IMR-90 (cell line): ENCODE measurements at regions not wholly inside any gene's neighbourhood (a gene's known extent, or its start where the extent isn't known, plus 50 kb on each side); places are given as distances from the start of the nearest gene placed in this dataset.

Experiments used
- ATAC-seq: fragments of 200-7000 bp; cut with Tn5 transposase; 2 replicates; pipeline ENCODE4 v1.9.1; 2020; ENCODE audit warnings: low read depth, mild to moderate bottlenecking, moderate library complexity
- BruUV-seq: library from RNA; stranded (reverse); fragments of 400-500 nt; replicated peaks from 2 replicates; lab custom pipeline; 2021; lab: Mats Ljungman, UMichigan
- CTCF ChIA-PET: fragments of 300-600 bp; formaldehyde crosslinking; extraction: SDS; loops from one replicate; lab custom pipeline; 2021; ENCODE audit warnings: antibody characterized with exemption; lab: Yijun Ruan, JAX
- POLR2A ChIA-PET: fragments of 300-600 bp; sonication (Branson Sonifier 250); formaldehyde crosslinking; loops from one replicate; lab custom pipeline; 2022; ENCODE audit warnings: antibody characterized with exemption; ENCODE audit not compliant: unreplicated experiment; lab: Charles Lee
- DNase-seq: peaks from one replicate; pipeline ENCODE4 v3.0.0; 2013
- H2AFZ ChIP-seq: replicated peaks from 2 replicates; pipeline ENCODE3; 2013; ENCODE audit warnings: low read length, mild to moderate bottlenecking; ENCODE audit not compliant: poor library complexity
- H2AK5ac ChIP-seq: 2 replicates; pipeline ENCODE4 v1.6.1; 2013; ENCODE audit warnings: low read depth, low read length, inconsistent platforms
- H2AK9ac ChIP-seq: replicated peaks from 2 replicates; pipeline ENCODE3; 2013; ENCODE audit warnings: mild to moderate bottlenecking, low read depth, low read length, moderate library complexity; ENCODE audit not compliant: poor library complexity
- H2BK120ac ChIP-seq: 2 replicates; pipeline ENCODE4 v1.6.1; 2013; ENCODE audit warnings: low read depth, low read length, inconsistent platforms
- H2BK15ac ChIP-seq: 3 replicates; pipeline ENCODE4 v1.6.1; 2013; ENCODE audit warnings: low read depth, low read length, inconsistent platforms
- H2BK20ac ChIP-seq: 2 replicates; pipeline ENCODE4 v1.6.1; 2013; ENCODE audit warnings: low read depth, mild to moderate bottlenecking, inconsistent platforms, low read length, moderate library complexity
- H2BK5ac ChIP-seq: 2 replicates; pipeline ENCODE4 v1.6.1; 2013; ENCODE audit warnings: mild to moderate bottlenecking, low read depth, low read length, inconsistent platforms; ENCODE audit not compliant: poor library complexity, severe bottlenecking
- H3K14ac ChIP-seq: replicated peaks from 2 replicates; pipeline ENCODE4 v1.6.1; 2013; ENCODE audit warnings: low read depth, low read length, inconsistent platforms
- H3K18ac ChIP-seq: 2 replicates; pipeline ENCODE4 v1.6.1; 2013; ENCODE audit warnings: low read depth, low read length, control low read depth
- H3K23ac ChIP-seq: 2 replicates; pipeline ENCODE4 v1.6.1; 2013; ENCODE audit warnings: low read depth, low read length, inconsistent platforms
- H3K27ac ChIP-seq: 2 replicates; pipeline ENCODE4 v1.5.1; 2013; ENCODE audit warnings: mild to moderate bottlenecking, control low read depth, low read length; ENCODE audit not compliant: insufficient read depth
- H3K27me3 ChIP-seq: 2 replicates; pipeline ENCODE4 v1.6.1; 2013; ENCODE audit warnings: low read length; ENCODE audit not compliant: control insufficient read depth, insufficient read depth
- H3K36me3 ChIP-seq: 2 replicates; pipeline ENCODE4 v1.6.1; 2013; ENCODE audit warnings: low read length, mixed read lengths; ENCODE audit not compliant: control insufficient read depth, insufficient read depth
- H3K4ac ChIP-seq: 2 replicates; pipeline ENCODE4 v1.6.1; 2013; ENCODE audit warnings: low read depth, low read length, inconsistent platforms
- H3K4me1 ChIP-seq: 2 replicates; pipeline ENCODE4 v1.6.1; 2013; ENCODE audit warnings: low read length, mixed read lengths; ENCODE audit not compliant: control insufficient read depth, insufficient read depth
- H3K4me2 ChIP-seq: 2 replicates; pipeline ENCODE4 v1.6.1; 2013; ENCODE audit warnings: low read depth, mild to moderate bottlenecking, control low read depth, low read length, moderate library complexity
- H3K4me3 ChIP-seq: 2 replicates; pipeline ENCODE4 v1.5.1; 2013; ENCODE audit warnings: low read depth, mild to moderate bottlenecking, control low read depth, low read length, moderate library complexity; ENCODE audit not compliant: insufficient read depth
- H3K56ac ChIP-seq: 2 replicates; pipeline ENCODE4 v1.6.1; 2013; ENCODE audit warnings: low read length, inconsistent platforms; ENCODE audit not compliant: insufficient read depth; ENCODE audit errors: extremely low read depth
- H3K79me1 ChIP-seq, 2 experiments: 2 replicates each; pipeline ENCODE4 v1.6.1; 2013; ENCODE audit warnings: low read length in 2 of 2, inconsistent platforms in 1 of 2, low read depth in 1 of 2
- H3K9ac ChIP-seq: 2 replicates; pipeline ENCODE4 v1.6.1; 2013; ENCODE audit warnings: low read depth, low read length, control low read depth
- H3K9me1 ChIP-seq: 2 replicates; pipeline ENCODE4 v1.6.1; 2013; ENCODE audit warnings: low read length, inconsistent platforms; ENCODE audit not compliant: insufficient read depth
- H3K9me3 ChIP-seq: 2 replicates; pipeline ENCODE4 v1.6.1; 2013; ENCODE audit warnings: low read length; ENCODE audit not compliant: control insufficient read depth, insufficient read depth
- H4K20me1 ChIP-seq: 2 replicates; pipeline ENCODE4 v1.6.1; 2013; ENCODE audit warnings: low read length, inconsistent platforms; ENCODE audit not compliant: insufficient read depth
- H4K5ac ChIP-seq: 2 replicates; pipeline ENCODE4 v1.6.1; 2013; ENCODE audit warnings: mild to moderate bottlenecking, low read depth, low read length, control low read depth
- H4K8ac ChIP-seq, 2 experiments: 2 replicates each; pipeline ENCODE4 v1.6.1; 2013; ENCODE audit warnings: low read depth in 2 of 2, low read length in 2 of 2, control low read depth in 1 of 2, inconsistent platforms in 1 of 2
- H4K91ac ChIP-seq: 2 replicates; pipeline ENCODE4 v1.6.1; 2013; ENCODE audit warnings: low read depth, low read length, inconsistent platforms; ENCODE audit not compliant: insufficient read depth
- CEBPB ChIP-seq: IDR thresholded peaks from 2 replicates; pipeline ENCODE4 v1.6.1; 2012; ENCODE audit warnings: low read depth, low read length, improper control_type of control experiment
- ELK1 ChIP-seq: fragments of 150-350 bp; IDR thresholded peaks from 2 replicates; pipeline ENCODE4 v1.6.1; 2016; ENCODE audit warnings: low read depth, mild to moderate bottlenecking, low read length, moderate library complexity, borderline replicate concordance
- SMC3 ChIP-seq: fragments of 150-350 bp; IDR thresholded peaks from 2 replicates; pipeline ENCODE4 v1.6.1; 2016; ENCODE audit warnings: low read depth, mild to moderate bottlenecking, antibody characterized with exemption, low read length, moderate library complexity
- USF2 ChIP-seq: fragments of 150-350 bp; IDR thresholded peaks from 2 replicates; pipeline ENCODE4 v1.6.1; 2017; ENCODE audit warnings: mild to moderate bottlenecking, antibody characterized with exemption, low read length, low read depth
- whole genome bisulfite sequencing, 2 experiments: methylation state at CpG; one replicate each; pipeline versions ENCODE4 v1.1.5 to v1.1.7; 2013; ENCODE audit warnings: missing lambda C conversion rate in 2 of 2; ENCODE audit not compliant: insufficient read length in 1 of 2; ENCODE audit errors: extremely low coverage in 2 of 2; 5-methylcytosine and 5-hydroxymethylcytosine counted together
- dilution Hi-C: fragments of 300-500 bp; cut with HindIII; formaldehyde crosslinking; loops from one replicate; pipeline ENCODE4 v1.14.3; 2018; ENCODE audit warnings: low sequenced_read_pairs; ENCODE audit not compliant: unreplicated experiment
- in situ Hi-C: fragments of 300-500 bp; cut with MboI; formaldehyde crosslinking; loops from 3 replicates; pipeline ENCODE4 v1.14.3; 2019; ENCODE audit warnings: low sequenced_read_pairs, inconsistent platforms, mixed read lengths
- intact Hi-C: fragments of 100-400 bp; cut with micrococcal nuclease; formaldehyde crosslinking; loops from 2 replicates; pipeline ENCODE4 v1.10.0; 2022

GRCh38 chr5:74556631-74557595 is 83.6 kb downstream of the ENC1 start:
- no peaks in the 10 kb centered on the region for H3K79me1 ChIP-seq
- H4K20me1 ChIP-seq = no peaks in the 10 kb centered on the region
- no peak overlapping the region for H4K8ac ChIP-seq
- H2BK5ac ChIP-seq = no peak overlapping the region
- TF ChIP-seq CEBPB (peak; percentile 54), ELK1 (no peak), SMC3 (no peak), USF2 (no peak)
- no peak overlapping the region for H4K91ac ChIP-seq
- no peaks in the 10 kb centered on the region for H3K27me3 ChIP-seq
- no peaks in the 10 kb centered on the region for H3K9me1 ChIP-seq
- in situ Hi-C loops (no loop called here), dilution Hi-C loops (no loop called here), intact Hi-C loops (no loop called here)
- no peaks in the 10 kb centered on the region for H3K9me3 ChIP-seq
- DNase-seq = peak; percentile 48
- H3K4me3 ChIP-seq = no peak overlapping the region
- H3K23ac ChIP-seq = no peak overlapping the region
- H3K56ac ChIP-seq = no peak overlapping the region
- CTCF ChIA-PET = no interaction called here
- POLR2A ChIA-PET = no interaction called here
- no peak overlapping the region for H3K18ac ChIP-seq
- no peak overlapping the region for H2AFZ ChIP-seq
- no peak overlapping the region for H3K4ac ChIP-seq
- no peak overlapping the region for H2BK15ac ChIP-seq
- H2AK9ac ChIP-seq = no peak overlapping the region
- H3K9ac ChIP-seq = no peak overlapping the region
- no TSS peak for BruUV-seq
- H3K4me2 ChIP-seq = no peak overlapping the region
- no peak overlapping the region for H4K5ac ChIP-seq
- no peak; the same call in 1 of the 2 replicates for ATAC-seq
- H3K4me1 ChIP-seq = no peaks in the 10 kb centered on the region; the same call in 1 of the 2 replicates
- WGBS, 2 experiments = 82% methylated on average over 2 of the region's 6 CpGs; no CpG with 5 or more reads in 1 of the 2 experiments
- H3K36me3 ChIP-seq = no peaks in the 10 kb centered on the region
- H2AK5ac ChIP-seq = no peak overlapping the region
- H3K14ac ChIP-seq = no peak overlapping the region
- no peak overlapping the region for H2BK120ac ChIP-seq
- no peak overlapping the region for H2BK20ac ChIP-seq
- H3K27ac ChIP-seq = no peak overlapping the region
